Stomach (tissue), 8 donors: ENCODE measurements at regions not wholly inside any gene's neighbourhood (a gene's known extent, or its start where the extent isn't known, plus 50 kb on each side); places are given as distances from the start of the nearest gene placed in this dataset.
A peak's percentile ranks its signal among the peaks of the same experiment; 100 is the strongest.

Source experiments
- DNase-seq, 2 donors: peaks; one replicate each; pipeline versions ENCODE4 v3.0.0 to v3.0.0-alpha.2; 2013 to 2019
- H3K27ac ChIP-seq, 5 donors: fragments of 200-600 bp in 4 of 5; sonication (generic) in 4 of 5; one replicate each; pipeline ENCODE4 v1.5.1; 2013 to 2019; ENCODE audit warnings: mild to moderate bottlenecking in 1 of 5, moderate library complexity in 1 of 5
- H3K27me3 ChIP-seq, 3 donors: fragments of 200-600 bp; sonication (generic); one replicate each; pipeline ENCODE4 v1.5.1; 2017 to 2019; ENCODE audit warnings: mixed run types in 1 of 3
- H3K36me3 ChIP-seq, 4 donors: fragments of 200-600 bp; sonication (generic); 1 replicate in 3 of 4; 2 replicates in 1 of 4; pipeline ENCODE4 v1.5.1; 2016 to 2019
- H3K4me1 ChIP-seq, 4 donors: fragments of 200-600 bp; sonication (generic); one replicate each; pipeline ENCODE4 v1.5.1; 2016 to 2019
- H3K4me3 ChIP-seq, 4 donors: fragments of 200-600 bp; sonication (generic) in 3 of 4; one replicate each; pipeline ENCODE4 v1.5.1; 2016 to 2019; ENCODE audit warnings: mild to moderate bottlenecking in 1 of 4
- H3K9me3 ChIP-seq, 4 donors: fragments of 200-600 bp; sonication (generic); one replicate each; pipeline ENCODE4 v1.5.1; 2016 to 2019
- EP300 ChIP-seq: sonication (generic); formaldehyde crosslinking; IDR thresholded peaks from one replicate; pipeline ENCODE4 v1.6.1; 2017; ENCODE audit warnings: antibody characterized with exemption
- POLR2A ChIP-seq, 4 donors: fragments of 450-650 bp; IDR thresholded peaks; one replicate each; pipeline ENCODE4 v1.6.1; 2016; ENCODE audit warnings: antibody characterized with exemption in 4 of 4, control low read depth in 2 of 4, mild to moderate bottlenecking in 1 of 4, moderate library complexity in 1 of 4
- POLR2AphosphoS5 ChIP-seq, 3 donors: sonication (generic); formaldehyde crosslinking; IDR thresholded peaks; one replicate each; pipeline ENCODE4 v1.6.1; 2016; ENCODE audit warnings: antibody characterized with exemption in 3 of 3
- WGBS, 5 donors: extraction: QIAGEN DNeasy Blood & Tissue Kit in 3 of 5; methylation state at CpG; one replicate each; pipeline versions ENCODE4 v1.1.5 to v1.1.7; 2013 to 2018; 5-methylcytosine and 5-hydroxymethylcytosine counted together
- intact Hi-C: fragments of 100-400 bp; cut with DNase I; formaldehyde crosslinking; loops from one replicate; pipeline ENCODE4 v1.15.1; 2023; ENCODE audit warnings: low total_unique reads
- TF ChIP-seq, protein P1 (sequence below), 7 experiments: fragments of 450-650 bp in 4 of 7; fragments of 200-600 bp in 3 of 7; sonication (generic) in 3 of 7; IDR thresholded peaks; one replicate each; pipeline ENCODE4 v1.5.1; 2016 to 2019; ENCODE audit warnings: antibody characterized with exemption in 7 of 7, control low read depth in 2 of 7, mild to moderate bottlenecking in 1 of 7
- donor health status: healthy with polysubstance abuse.
- donor health status: Bipolar disorder and iron deficiency.
- donor health status: healthy.

DNA sequence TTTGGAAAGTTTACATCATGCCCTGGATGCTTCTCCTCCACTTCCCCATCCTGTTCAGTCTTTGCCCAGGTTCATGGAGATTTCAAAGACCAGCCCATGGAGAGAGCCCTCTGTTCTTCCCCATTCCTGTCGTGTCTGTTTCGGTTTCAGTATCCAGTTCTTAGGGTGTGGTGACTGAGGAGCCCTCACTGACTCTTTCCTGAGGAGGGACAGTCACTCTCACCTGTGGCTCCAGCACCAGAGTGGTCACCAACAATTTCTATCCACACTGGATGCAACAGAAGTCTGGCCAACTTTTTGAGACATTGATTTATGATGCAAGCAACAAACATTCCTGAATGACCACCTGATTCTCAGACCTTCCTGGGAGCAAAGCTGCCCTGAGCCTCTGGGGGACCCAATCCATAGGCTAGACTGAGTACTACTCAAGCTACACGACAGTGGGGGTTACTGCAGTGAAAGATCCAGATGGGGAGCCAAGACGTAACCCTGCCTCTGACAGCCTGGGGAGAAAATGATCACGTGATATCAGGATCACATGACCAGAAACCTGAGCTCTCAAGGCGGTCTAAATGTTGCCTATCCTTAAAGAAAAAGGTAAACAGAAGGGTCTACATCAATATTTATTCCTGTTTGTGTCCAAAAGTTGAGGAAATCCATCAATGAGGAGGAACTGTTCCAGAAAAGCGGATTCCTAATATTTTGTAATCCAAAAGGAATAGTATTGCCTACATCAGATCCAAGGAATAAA is 76.2 kb upstream of the VPREB1 start:
- Histone ChIP-seq H3K27me3 (peaks cover 0 to 59% (median 0%) of the 10 kb centered on the region in 3 donors), H3K36me3 (no peaks in the 10 kb centered on the region), H3K4me1 (peaks cover 0 to 9% (median 3%) of the 10 kb centered on the region in 4 donors), H3K4me3 (peak overlapping the region in 2 of 4 donors; percentile 4 to 26), H3K9me3 (no peaks in the 10 kb centered on the region), H3K27ac (peak overlapping the region in 1 of 5 donors; percentile 17)
- WGBS, 5 donors: 25 to 36% (median 27%) methylated on average over 7 of the region's 7 CpGs
- intact Hi-C loops: no loop called here
- no peak for DNase-seq
- TF ChIP-seq EP300: no peak

DNA sequence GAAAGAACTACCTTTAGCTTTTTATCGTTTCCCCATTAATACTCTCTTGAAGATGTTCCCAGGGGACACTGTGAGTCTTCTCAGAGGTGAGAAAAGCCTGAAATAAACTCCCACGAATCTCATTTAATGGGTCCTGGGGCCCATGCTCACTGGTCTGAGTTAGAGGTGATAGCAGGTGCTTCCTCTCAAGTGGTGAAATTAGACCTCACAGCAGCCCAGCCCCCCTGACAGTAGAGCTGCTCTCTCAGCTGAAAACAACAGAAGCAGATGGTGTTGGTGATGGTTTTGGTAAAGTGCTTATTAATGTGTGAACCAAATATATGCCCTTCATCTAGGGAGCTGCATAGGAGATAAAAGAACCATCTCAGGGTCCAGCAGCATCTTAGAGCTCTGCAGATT is 76.8 kb upstream of the VPREB1 start:
- H3K4me3 ChIP-seq: peak overlapping the region in 2 of 4 donors; percentile 4 to 26
- peak in 1 of 2 donors; percentile 39 for DNase-seq
- 44 to 68% (median 49%) methylated on average over 2 of the region's 2 CpGs for WGBS, 5 donors
- intact Hi-C loops: no loop called here
- TF ChIP-seq EP300: no peak
- TF ChIP-seq POLR2AphosphoS5 (IDR thresholded peaks at IDR 0.05): no peak
- no peak for TF ChIP-seq POLR2A (IDR thresholded peaks at IDR 0.05)
- TF ChIP-seq, protein P1, sequence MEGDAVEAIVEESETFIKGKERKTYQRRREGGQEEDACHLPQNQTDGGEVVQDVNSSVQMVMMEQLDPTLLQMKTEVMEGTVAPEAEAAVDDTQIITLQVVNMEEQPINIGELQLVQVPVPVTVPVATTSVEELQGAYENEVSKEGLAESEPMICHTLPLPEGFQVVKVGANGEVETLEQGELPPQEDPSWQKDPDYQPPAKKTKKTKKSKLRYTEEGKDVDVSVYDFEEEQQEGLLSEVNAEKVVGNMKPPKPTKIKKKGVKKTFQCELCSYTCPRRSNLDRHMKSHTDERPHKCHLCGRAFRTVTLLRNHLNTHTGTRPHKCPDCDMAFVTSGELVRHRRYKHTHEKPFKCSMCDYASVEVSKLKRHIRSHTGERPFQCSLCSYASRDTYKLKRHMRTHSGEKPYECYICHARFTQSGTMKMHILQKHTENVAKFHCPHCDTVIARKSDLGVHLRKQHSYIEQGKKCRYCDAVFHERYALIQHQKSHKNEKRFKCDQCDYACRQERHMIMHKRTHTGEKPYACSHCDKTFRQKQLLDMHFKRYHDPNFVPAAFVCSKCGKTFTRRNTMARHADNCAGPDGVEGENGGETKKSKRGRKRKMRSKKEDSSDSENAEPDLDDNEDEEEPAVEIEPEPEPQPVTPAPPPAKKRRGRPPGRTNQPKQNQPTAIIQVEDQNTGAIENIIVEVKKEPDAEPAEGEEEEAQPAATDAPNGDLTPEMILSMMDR (IDR thresholded peaks at IDR 0.05): no peak
- H3K27ac ChIP-seq: no peak overlapping the region
- peaks cover 0 to 9% (median 3%) of the 10 kb centered on the region in 4 donors for H3K4me1 ChIP-seq
- peaks cover 0 to 63% (median 0%) of the 10 kb centered on the region in 3 donors for H3K27me3 ChIP-seq
- H3K36me3 ChIP-seq: no peaks in the 10 kb centered on the region
- H3K9me3 ChIP-seq: no peaks in the 10 kb centered on the region

GRCh38 chr22:22166941-22167713 is 77.5 kb upstream of the VPREB1 start:
- Histone ChIP-seq H3K27me3 (peaks cover 0 to 65% (median 0%) of the 10 kb centered on the region in 3 donors), H3K9me3 (no peaks in the 10 kb centered on the region), H3K27ac (no peak overlapping the region), H3K4me1 (peaks cover 0 to 9% (median 3%) of the 10 kb centered on the region in 4 donors), H3K4me3 (no peak overlapping the region), H3K36me3 (no peaks in the 10 kb centered on the region)
- TF ChIP-seq, protein P1 (IDR thresholded peaks at IDR 0.05): no peak
- TF ChIP-seq POLR2A (IDR thresholded peaks at IDR 0.05) (no peak), EP300 (no peak), POLR2AphosphoS5 (IDR thresholded peaks at IDR 0.05) (no peak)
- intact Hi-C loops: no loop called here
- 38 to 74% (median 44%) methylated on average over 4 to 5 of the region's 5 CpGs for WGBS, 5 donors
- no peak for DNase-seq

DNA sequence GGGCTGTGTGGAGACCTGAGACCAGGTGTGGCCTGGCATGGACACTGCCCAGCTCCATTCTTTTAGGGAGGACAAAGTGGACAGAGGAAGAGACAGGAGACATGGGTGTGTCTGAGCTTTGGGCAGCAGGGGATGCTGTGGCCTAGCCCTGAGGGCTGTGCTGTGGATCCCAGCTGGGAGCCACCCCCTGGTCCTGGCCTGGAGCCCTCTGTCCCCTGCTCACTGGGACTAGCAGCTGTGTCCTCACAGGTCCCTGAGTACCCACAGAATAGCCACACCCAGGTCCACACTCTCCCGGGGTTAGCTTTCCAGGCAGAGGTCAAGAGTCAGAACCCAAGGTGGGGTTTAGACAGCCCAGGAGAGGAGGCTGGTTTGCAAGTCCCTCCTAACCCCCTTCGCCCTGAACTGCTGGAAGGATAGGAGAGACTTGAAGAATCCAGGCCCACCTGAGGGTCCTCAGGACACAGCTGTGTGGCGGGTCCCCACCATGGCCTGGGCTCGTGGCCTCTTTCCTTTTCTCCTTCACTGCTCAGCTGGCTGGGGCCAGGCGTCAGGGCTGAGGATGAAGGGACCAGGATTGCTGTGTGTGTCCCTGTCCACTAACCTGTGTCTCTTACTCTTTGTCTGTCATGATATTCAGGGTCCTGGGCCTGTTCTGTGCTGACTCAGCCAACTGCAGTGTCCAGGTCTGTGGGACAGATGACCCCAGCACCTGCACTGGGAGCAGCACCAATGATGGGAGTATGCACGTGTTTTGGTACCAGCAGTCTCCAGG is 78.5 kb upstream of the VPREB1 start:
- Histone ChIP-seq H3K9me3 (no peaks in the 10 kb centered on the region), H3K4me3 (no peak overlapping the region), H3K27me3 (peaks cover 0 to 64% (median 0%) of the 10 kb centered on the region in 3 donors), H3K36me3 (no peaks in the 10 kb centered on the region), H3K4me1 (peaks cover 0 to 9% (median 3%) of the 10 kb centered on the region in 4 donors), H3K27ac (no peak overlapping the region)
- WGBS, 5 donors: 46 to 66% (median 53%) methylated on average over 5 to 6 of the region's 6 CpGs
- intact Hi-C loops: no loop called here
- no peak for DNase-seq
- TF ChIP-seq, protein P1 (IDR thresholded peaks at IDR 0.05): no peak
- no peak for TF ChIP-seq EP300
- no peak for TF ChIP-seq POLR2AphosphoS5 (IDR thresholded peaks at IDR 0.05)
- TF ChIP-seq POLR2A (IDR thresholded peaks at IDR 0.05): no peak
